Thyroid gland (tissue), 4 donors: ENCODE measurements at regions not wholly inside any gene's neighbourhood (a gene's known extent, or its start where the extent isn't known, plus 50 kb on each side); places are given as distances from the start of the nearest gene placed in this dataset.

Source experiments
- DNase-seq, 2 donors: peaks; one replicate each; pipeline ENCODE4 v3.0.0-alpha.2; 2019
- H3K27ac ChIP-seq, 3 donors: fragments of 200-600 bp; sonication (generic); 1 replicate in 2 of 3; 2 replicates in 1 of 3; pipeline ENCODE4 v1.5.1; 2016 to 2019; ENCODE audit warnings: mild to moderate bottlenecking in 1 of 3, moderate library complexity in 1 of 3
- H3K27me3 ChIP-seq: fragments of 200-600 bp; sonication (generic); one replicate; pipeline ENCODE4 v1.5.1; 2019
- H3K36me3 ChIP-seq, 2 donors: fragments of 200-600 bp; sonication (generic); one replicate each; pipeline ENCODE4 v1.5.1; 2016 to 2019
- H3K4me1 ChIP-seq, 2 donors: fragments of 200-600 bp; sonication (generic); one replicate each; pipeline ENCODE4 v1.5.1; 2017 to 2019
- H3K4me3 ChIP-seq, 3 donors: fragments of 200-600 bp; sonication (generic); replicated peaks in 1 of 3; 1 replicate in 2 of 3; 2 replicates in 1 of 3; pipeline ENCODE4 v1.5.1; 2016; ENCODE audit warnings: mild to moderate bottlenecking in 1 of 3
- H3K9me3 ChIP-seq: fragments of 200-600 bp; sonication (generic); one replicate; pipeline ENCODE4 v1.5.1; 2017
- CTCF ChIP-seq, 6 experiments: fragments of 200-600 bp in 3 of 6; fragments of 450-650 bp in 3 of 6; sonication (generic) in 3 of 6; IDR thresholded peaks; one replicate each; pipeline ENCODE4 v1.5.1; 2016 to 2019; ENCODE audit warnings: antibody characterized with exemption in 6 of 6, mild to moderate bottlenecking in 2 of 6, inconsistent platforms in 1 of 6, moderate library complexity in 1 of 6
- POLR2A ChIP-seq, 2 donors: fragments of 450-650 bp; IDR thresholded peaks; one replicate each; pipeline ENCODE4 v1.6.1; 2017; ENCODE audit warnings: antibody characterized with exemption in 2 of 2, mild to moderate bottlenecking in 2 of 2, moderate library complexity in 1 of 2
- WGBS, 2 donors: methylation state at CpG; one replicate each; pipeline ENCODE4 v1.1.5; 2017; 5-methylcytosine and 5-hydroxymethylcytosine counted together
- intact Hi-C: fragments of 100-400 bp; cut with DNase I; formaldehyde crosslinking; loops from one replicate; pipeline ENCODE4 v1.15.1; 2023

GRCh38 chr18:51864219-51864965, 475.6 kb upstream of the DCC start:
- Histone ChIP-seq H3K4me3 (no peak overlapping the region), H3K36me3 (no peaks in the 10 kb centered on the region), H3K9me3 (no peaks in the 10 kb centered on the region), H3K4me1 (no peaks in the 10 kb centered on the region), H3K27ac (no peak overlapping the region), H3K27me3 (no peaks in the 10 kb centered on the region)
- no peak for TF ChIP-seq CTCF (IDR thresholded peaks at IDR 0.05)
- WGBS, 2 donors = 89 to 91% methylated on average over 29 to 35 of the region's 36 CpGs
- intact Hi-C loops = no loop called here
- no peak for DNase-seq

GRCh38 chr18:51865538-51865937, 474.5 kb upstream of the DCC start:
- H3K4me1 ChIP-seq = no peaks in the 10 kb centered on the region
- no peaks in the 10 kb centered on the region for H3K9me3 ChIP-seq
- no peak for DNase-seq
- H3K4me3 ChIP-seq = no peak overlapping the region
- no peaks in the 10 kb centered on the region for H3K36me3 ChIP-seq
- TF ChIP-seq POLR2A (IDR thresholded peaks at IDR 0.05) = no peak
- TF ChIP-seq CTCF (IDR thresholded peaks at IDR 0.05) = no peak
- no peak overlapping the region for H3K27ac ChIP-seq
- intact Hi-C loops = no loop called here
- no peaks in the 10 kb centered on the region for H3K27me3 ChIP-seq
- 97 to 98% methylated on average over 1 of the region's 1 CpG for WGBS, 2 donors

- H3K27me3 ChIP-seq = no peaks in the 10 kb centered on the region
- H3K4me1 ChIP-seq = no peaks in the 10 kb centered on the region
- no peak overlapping the region for H3K27ac ChIP-seq
- no peaks in the 10 kb centered on the region for H3K36me3 ChIP-seq
- intact Hi-C loops = no loop called here
- H3K4me3 ChIP-seq = no peak overlapping the region
- no peak for DNase-seq
- H3K9me3 ChIP-seq = no peaks in the 10 kb centered on the region
- TF ChIP-seq CTCF (IDR thresholded peaks at IDR 0.05) (no peak), POLR2A (IDR thresholded peaks at IDR 0.05) (no peak)
Observed at GRCh38 chr18:51867767-51868166, 472.2 kb upstream of the DCC start.

DNA sequence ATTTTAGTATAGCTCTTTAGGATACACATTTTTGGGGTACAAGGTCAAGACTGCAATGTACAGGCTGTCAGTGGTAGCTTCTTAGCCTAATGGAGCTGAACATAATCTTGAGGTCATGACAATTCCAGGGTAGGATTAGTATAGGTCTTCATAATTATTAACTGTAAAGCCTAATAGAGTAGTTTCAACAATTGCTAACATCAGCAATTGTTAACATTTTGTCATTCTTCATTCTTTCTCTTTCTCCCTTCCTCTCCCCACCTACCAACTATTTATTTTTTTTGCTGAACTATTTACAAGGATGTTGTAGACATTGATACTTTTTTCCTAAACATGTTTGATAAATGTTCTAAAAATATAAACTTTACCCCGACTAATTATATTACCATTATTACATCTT, 461.3 kb upstream of the DCC start:
- no peaks in the 10 kb centered on the region for H3K9me3 ChIP-seq
- WGBS, 2 donors = 98 to 100% methylated on average over 1 of the region's 1 CpG
- H3K36me3 ChIP-seq = no peaks in the 10 kb centered on the region
- DNase-seq = no peak
- no peaks in the 10 kb centered on the region for H3K4me1 ChIP-seq
- intact Hi-C loops = no loop called here
- no peaks in the 10 kb centered on the region for H3K27me3 ChIP-seq
- no peak overlapping the region for H3K4me3 ChIP-seq
- TF ChIP-seq CTCF (IDR thresholded peaks at IDR 0.05) (no peak), POLR2A (IDR thresholded peaks at IDR 0.05) (no peak)
- H3K27ac ChIP-seq = no peak overlapping the region

DNA sequence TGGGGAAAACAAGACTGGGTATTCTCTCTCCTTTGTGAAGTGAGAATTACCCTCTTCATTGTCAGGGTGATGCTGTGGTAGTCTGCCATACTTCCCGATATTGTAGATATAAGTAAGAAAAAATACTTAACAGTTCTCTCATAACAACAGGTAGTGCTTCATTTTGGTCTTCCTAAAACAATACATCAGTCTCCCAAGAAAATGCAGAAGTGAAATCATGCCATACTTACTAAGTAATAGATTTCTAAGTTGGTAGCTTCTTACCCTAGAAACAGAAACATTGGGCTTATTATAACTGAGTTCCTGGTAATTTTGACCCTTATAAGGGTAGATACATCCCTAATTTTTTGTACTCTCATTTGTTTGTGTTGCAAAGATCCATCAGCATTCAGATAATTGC, 460.7 kb upstream of the DCC start:
- Histone ChIP-seq H3K36me3 (no peaks in the 10 kb centered on the region), H3K9me3 (no peaks in the 10 kb centered on the region), H3K27me3 (no peaks in the 10 kb centered on the region), H3K27ac (no peak overlapping the region), H3K4me3 (no peak overlapping the region), H3K4me1 (no peaks in the 10 kb centered on the region)
- 79 to 83% methylated on average over 1 of the region's 1 CpG for WGBS, 2 donors
- intact Hi-C loops = no loop called here
- no peak for TF ChIP-seq CTCF (IDR thresholded peaks at IDR 0.05)
- TF ChIP-seq POLR2A (IDR thresholded peaks at IDR 0.05) = no peak
- no peak for DNase-seq
